LNCaP clone FGC (cell line): ENCODE measurements at regions not wholly inside any gene's neighbourhood (a gene's known extent, or its start where the extent isn't known, plus 50 kb on each side); places are given as distances from the start of the nearest gene placed in this dataset.

Source experiments
- DNase-seq: peaks from one replicate; pipeline ENCODE4 v3.0.0-alpha.2; 2011; ENCODE audit warnings: low read depth
- H3K4me3 ChIP-seq: 2 replicates; pipeline ENCODE4 v1.5.1; 2011; ENCODE audit warnings: mild to moderate bottlenecking, low read depth, low read length, control low read depth
- CTCF ChIP-seq: IDR thresholded peaks from 2 replicates; pipeline ENCODE4 v1.5.1; 2012; ENCODE audit warnings: mild to moderate bottlenecking; ENCODE audit not compliant: control insufficient read depth, insufficient read depth; ENCODE audit errors: extremely low read depth

DNA sequence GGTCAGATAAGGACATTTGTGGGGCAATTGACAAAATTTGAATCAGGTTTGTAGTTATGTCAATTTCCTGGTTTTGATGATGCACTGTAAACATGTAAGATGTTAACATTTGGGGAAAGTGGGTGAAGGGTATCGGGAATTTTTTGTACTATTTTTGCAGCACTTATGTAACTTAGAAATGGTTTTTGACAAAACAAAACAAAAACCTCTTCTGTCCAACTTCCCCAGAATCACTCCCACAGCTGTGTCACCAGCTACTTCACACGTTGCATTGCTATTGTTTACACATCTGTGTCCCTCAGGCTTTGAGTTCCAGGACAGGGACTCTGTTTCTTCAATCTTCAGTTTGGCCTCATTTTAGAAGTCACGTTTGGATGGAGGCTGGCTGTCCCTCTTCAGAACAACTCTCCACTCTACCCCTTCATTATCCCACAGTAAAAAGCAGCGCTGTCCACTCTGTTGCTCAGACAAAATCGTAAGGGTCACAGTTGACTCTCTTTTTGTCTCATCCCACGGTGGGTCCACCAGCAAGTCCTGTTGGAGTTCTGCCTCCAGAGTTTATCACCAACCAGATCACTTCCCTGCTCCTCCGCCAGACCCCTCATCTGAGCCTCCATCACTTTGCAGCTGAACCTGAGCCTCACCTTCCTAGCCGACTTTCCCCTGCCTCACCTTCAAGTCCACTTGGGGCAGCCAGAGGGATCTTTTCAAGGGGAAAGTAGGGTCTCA, 63.2 kb downstream of the NENF start:
- no peak overlapping the region for H3K4me3 ChIP-seq
- DNase-seq: no peak
- no peak for TF ChIP-seq CTCF

- TF ChIP-seq CTCF: no peak
- DNase-seq: no peak
- no peak overlapping the region for H3K4me3 ChIP-seq
Measured at GRCh38 chr1:212496682-212497081, 64.0 kb downstream of the NENF start.

GRCh38 chr1:212497553-212497952, 64.8 kb downstream of the NENF start:
- H3K4me3 ChIP-seq: no peak overlapping the region
- TF ChIP-seq CTCF: no peak
- DNase-seq: no peak

DNA sequence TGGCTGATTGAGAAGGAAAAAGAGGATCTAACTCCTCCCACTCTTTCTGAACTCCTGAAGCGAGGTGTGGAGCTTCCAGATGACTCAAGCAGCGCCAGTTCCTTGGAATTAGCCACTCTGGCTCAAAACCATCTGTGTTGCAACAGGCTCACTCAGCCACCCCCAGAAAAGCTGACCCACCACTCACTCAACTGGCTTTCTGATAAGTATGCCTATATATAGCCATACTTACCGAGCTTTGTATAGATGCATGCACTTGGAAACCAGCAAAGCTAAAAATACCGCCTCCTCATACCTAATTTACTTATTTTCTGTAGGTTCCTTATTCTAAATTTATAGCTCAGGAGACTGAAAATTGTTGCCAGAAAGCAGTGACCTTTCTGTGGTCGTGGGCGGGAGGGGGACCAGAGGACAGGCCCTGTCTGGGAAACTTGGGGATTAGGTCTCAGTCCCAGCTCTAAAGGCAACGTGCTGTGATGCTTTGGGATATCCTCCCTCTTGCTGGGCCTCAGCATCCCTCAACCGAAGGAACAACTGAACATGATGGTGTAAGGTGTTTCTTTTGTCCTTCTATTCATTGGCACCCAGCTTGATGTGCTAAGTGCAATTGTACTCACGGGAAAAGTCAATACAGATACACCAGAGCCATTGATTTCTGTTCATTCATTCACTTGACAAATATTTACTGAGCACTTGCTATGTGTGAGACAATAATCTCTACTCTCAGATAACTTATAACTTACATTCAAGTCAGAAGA, 65.7 kb downstream of the NENF start:
- TF ChIP-seq CTCF: no peak
- no peak overlapping the region for H3K4me3 ChIP-seq
- no peak for DNase-seq

DNA sequence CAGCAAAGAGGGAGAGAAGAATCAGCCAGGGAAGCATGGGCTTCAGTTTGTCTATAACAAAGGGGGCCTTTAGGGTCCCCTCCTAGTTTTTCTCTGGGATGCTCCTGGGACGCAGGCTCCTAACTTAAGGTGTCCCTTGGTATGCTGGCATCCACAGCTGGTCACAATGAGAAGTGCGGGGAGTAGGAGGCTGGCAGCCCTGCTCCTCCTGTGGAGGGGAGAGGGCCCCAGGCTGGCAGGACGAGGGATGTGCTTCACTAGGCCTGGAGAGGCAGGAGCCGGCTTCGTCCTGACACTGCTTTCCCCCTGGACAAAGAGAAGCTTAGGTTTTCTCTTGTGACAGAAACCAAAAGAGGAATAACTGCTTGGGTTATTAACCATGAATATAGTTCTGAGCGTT, 67.6 kb downstream of the NENF start:
- no peak for TF ChIP-seq CTCF
- H3K4me3 ChIP-seq: no peak overlapping the region
- no peak for DNase-seq

GRCh38 chr1:212500983-212501382, 68.3 kb downstream of the NENF start:
- no peak overlapping the region for H3K4me3 ChIP-seq
- DNase-seq: no peak
- no peak for TF ChIP-seq CTCF

DNA sequence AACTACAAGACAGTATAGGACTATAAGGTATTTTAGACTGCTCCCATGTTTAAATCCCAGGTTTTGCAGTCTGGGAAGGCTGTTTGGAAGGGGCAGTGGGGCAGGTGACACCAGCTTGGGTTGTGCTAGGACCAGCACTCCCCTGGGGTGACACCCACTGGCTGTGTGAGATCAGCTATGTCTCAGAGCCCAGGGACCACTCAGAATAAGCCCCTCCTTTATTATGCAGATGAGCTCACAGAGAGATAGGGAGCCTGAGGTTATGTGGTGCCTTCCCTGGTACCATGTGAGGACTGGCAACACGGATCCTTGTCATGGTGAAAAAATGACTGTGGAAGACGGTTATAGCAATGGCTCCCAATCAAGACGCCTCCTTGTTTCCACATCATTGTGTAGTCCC, 71.0 kb downstream of the NENF start:
- no peak for DNase-seq
- no peak for TF ChIP-seq CTCF
- no peak overlapping the region for H3K4me3 ChIP-seq
